ENCODE measurements at regions not wholly inside any gene's neighbourhood (a gene's known extent, or its start where the extent isn't known, plus 50 kb on each side); places are given as distances from the start of the nearest gene placed in this dataset.
A peak's percentile ranks its signal among the peaks of the same experiment; 100 is the strongest.

- Histone ChIP-seq H3K36me3 (ENCODE audit: control insufficient read depth, insufficient read depth, low read length) (no peaks in the 10 kb centered on the region), H3K4me3 (ENCODE audit: low read depth, low read length) (no peak overlapping the region), H3K27me3 (ENCODE audit: control insufficient read depth, insufficient read depth, low read length) (no peaks in the 10 kb centered on the region)
- peak; percentile 18 for FAIRE-seq
- DNase-seq (ENCODE audit: low read depth): no peak
- no peak for TF ChIP-seq CTCF (IDR thresholded peaks at IDR 0.05; ENCODE audit: insufficient read depth, low read length, severe bottlenecking)
Measured at GRCh38 chr13:43981512-43982301, 102.0 kb downstream of the LACC1 start.

- H3K36me3 ChIP-seq (ENCODE audit: control insufficient read depth, insufficient read depth, low read length): no peaks in the 10 kb centered on the region
- no peak for TF ChIP-seq CTCF (IDR thresholded peaks at IDR 0.05; ENCODE audit: insufficient read depth, low read length, severe bottlenecking)
- no peaks in the 10 kb centered on the region for H3K27me3 ChIP-seq (ENCODE audit: control insufficient read depth, insufficient read depth, low read length)
- no peak overlapping the region for H3K4me3 ChIP-seq (ENCODE audit: low read depth, low read length)
- DNase-seq (ENCODE audit: low read depth) (peak; percentile 36), FAIRE-seq (no peak)
Measured at GRCh38 chr13:43983373-43983772, 103.7 kb downstream of the LACC1 start.

GRCh38 chr13:43984292-43984691 is 104.6 kb downstream of the LACC1 start:
- H3K36me3 ChIP-seq (ENCODE audit: control insufficient read depth, insufficient read depth, low read length): no peaks in the 10 kb centered on the region
- no peak overlapping the region for H3K4me3 ChIP-seq (ENCODE audit: low read depth, low read length)
- DNase-seq (ENCODE audit: low read depth): no peak
- no peaks in the 10 kb centered on the region for H3K27me3 ChIP-seq (ENCODE audit: control insufficient read depth, insufficient read depth, low read length)
- no peak for FAIRE-seq
- TF ChIP-seq CTCF (IDR thresholded peaks at IDR 0.05; ENCODE audit: insufficient read depth, low read length, severe bottlenecking): no peak

- FAIRE-seq (no peak), DNase-seq (ENCODE audit: low read depth) (no peak)
- no peaks in the 10 kb centered on the region for H3K36me3 ChIP-seq (ENCODE audit: control insufficient read depth, insufficient read depth, low read length)
- no peak for TF ChIP-seq CTCF (IDR thresholded peaks at IDR 0.05; ENCODE audit: insufficient read depth, low read length, severe bottlenecking)
- no peaks in the 10 kb centered on the region for H3K27me3 ChIP-seq (ENCODE audit: control insufficient read depth, insufficient read depth, low read length)
- H3K4me3 ChIP-seq (ENCODE audit: low read depth, low read length): no peak overlapping the region
Measured at GRCh38 chr13:43985422-43986072, 105.8 kb downstream of the LACC1 start.

- no peak for DNase-seq (ENCODE audit: low read depth)
- Histone ChIP-seq H3K36me3 (ENCODE audit: control insufficient read depth, insufficient read depth, low read length) (no peaks in the 10 kb centered on the region), H3K27me3 (ENCODE audit: control insufficient read depth, insufficient read depth, low read length) (no peaks in the 10 kb centered on the region), H3K4me3 (ENCODE audit: low read depth, low read length) (no peak overlapping the region)
- no peak for FAIRE-seq
- TF ChIP-seq CTCF (IDR thresholded peaks at IDR 0.05; ENCODE audit: insufficient read depth, low read length, severe bottlenecking): no peak
Measured at GRCh38 chr13:43986421-43986981, 106.8 kb downstream of the LACC1 start.

Data from bronchial epithelial cell (primary cell).